Liver (tissue), 8 donors: ENCODE measurements at regions not wholly inside any gene's neighbourhood (a gene's known extent, or its start where the extent isn't known, plus 50 kb on each side); places are given as distances from the start of the nearest gene placed in this dataset.

Experiments used
- DNase-seq: peaks from one replicate; pipeline ENCODE4 v3.0.0-alpha.2; 2017; ENCODE audit warnings: low spot score
- H3K27ac ChIP-seq, 2 donors: one replicate each; pipeline ENCODE4 v1.7.0; 2013; ENCODE audit warnings: inconsistent platforms in 2 of 2, low read length in 2 of 2, control low read depth in 1 of 2, low read depth in 1 of 2, mild to moderate bottlenecking in 1 of 2
- H3K27me3 ChIP-seq, 4 donors: one replicate each; pipeline versions ENCODE4 v1.6.1 to v1.7.0; 2013; ENCODE audit warnings: low read length in 3 of 4, inconsistent platforms in 1 of 4, mild to moderate bottlenecking in 1 of 4, moderate library complexity in 1 of 4; ENCODE audit not compliant: control insufficient read depth in 4 of 4, insufficient read depth in 4 of 4
- H3K36me3 ChIP-seq, 4 donors: one replicate each; pipeline versions ENCODE4 v1.6.1 to v1.7.0; 2013; ENCODE audit warnings: low read length in 3 of 4, mild to moderate bottlenecking in 3 of 4, low read depth in 1 of 4, moderate library complexity in 1 of 4; ENCODE audit not compliant: control insufficient read depth in 4 of 4, insufficient read depth in 3 of 4
- H3K4me1 ChIP-seq, 4 donors: one replicate each; pipeline versions ENCODE4 v1.6.1 to v1.7.0; 2013; ENCODE audit warnings: low read length in 3 of 4, mild to moderate bottlenecking in 3 of 4, moderate library complexity in 1 of 4; ENCODE audit not compliant: control insufficient read depth in 4 of 4, insufficient read depth in 4 of 4
- H3K4me3 ChIP-seq, 3 donors: one replicate each; pipeline versions ENCODE4 v1.6.1 to v1.7.0; 2013; ENCODE audit warnings: low read length in 3 of 3, control low read depth in 1 of 3, low read depth in 1 of 3, mild to moderate bottlenecking in 1 of 3
- H3K9ac ChIP-seq, 2 donors: one replicate each; pipeline ENCODE4 v1.7.0; 2013; ENCODE audit warnings: low read length in 2 of 2, mild to moderate bottlenecking in 2 of 2, moderate library complexity in 2 of 2, control low read depth in 1 of 2, low read depth in 1 of 2
- H3K9me3 ChIP-seq, 4 donors: one replicate each; pipeline versions ENCODE4 v1.6.1 to v1.7.0; 2013; ENCODE audit warnings: low read length in 3 of 4; ENCODE audit not compliant: control insufficient read depth in 4 of 4
- ATF3 ChIP-seq: IDR thresholded peaks from 2 replicates; pipeline ENCODE4 v1.6.1; 2016; ENCODE audit warnings: antibody characterized with exemption
- CTCF ChIP-seq: fragments of 150-350 bp; IDR thresholded peaks from 2 replicates; pipeline ENCODE4 v1.5.1; 2017; ENCODE audit warnings: improper control_type of control experiment, low read depth, low read length; ENCODE audit not compliant: missing input control
- EGR1 ChIP-seq, 2 donors: IDR thresholded peaks; 2 replicates each; pipeline ENCODE4 v1.6.1; 2016 to 2018; ENCODE audit warnings: antibody characterized with exemption in 2 of 2, low read depth in 2 of 2
- FOXA1 ChIP-seq: IDR thresholded peaks from 2 replicates; pipeline ENCODE4 v1.6.1; 2016; ENCODE audit warnings: antibody characterized with exemption
- FOXA2 ChIP-seq: IDR thresholded peaks from 2 replicates; pipeline ENCODE4 v1.6.1; 2016; ENCODE audit warnings: antibody characterized with exemption
- GABPA ChIP-seq, 2 donors: IDR thresholded peaks in 1 of 2; conservative IDR thresholded peaks in 1 of 2; 2 replicates each; pipeline ENCODE4 v1.6.1; 2016; ENCODE audit warnings: antibody characterized with exemption in 2 of 2, mild to moderate bottlenecking in 1 of 2, moderate library complexity in 1 of 2
- HNF4A ChIP-seq, 2 donors: conservative IDR thresholded peaks; 2 replicates each; pipeline ENCODE4 v1.6.1; 2016; ENCODE audit warnings: antibody characterized with exemption in 2 of 2, mild to moderate bottlenecking in 2 of 2
- HNF4G ChIP-seq: IDR thresholded peaks from 2 replicates; pipeline ENCODE4 v1.6.1; 2016; ENCODE audit warnings: antibody characterized with exemption
- JUND ChIP-seq, 2 donors: IDR thresholded peaks; 2 replicates each; pipeline ENCODE4 v1.6.1; 2016; ENCODE audit warnings: antibody characterized with exemption in 2 of 2
- MAX ChIP-seq: IDR thresholded peaks from 2 replicates; pipeline ENCODE4 v1.6.1; 2016; ENCODE audit warnings: antibody characterized with exemption
- NR2F2 ChIP-seq: IDR thresholded peaks from 2 replicates; pipeline ENCODE4 v1.6.1; 2016; ENCODE audit warnings: antibody characterized with exemption
- RAD21 ChIP-seq, 2 donors: IDR thresholded peaks; 2 replicates each; pipeline ENCODE4 v1.6.1; 2016; ENCODE audit warnings: antibody characterized with exemption in 2 of 2, mild to moderate bottlenecking in 2 of 2
- RXRA ChIP-seq, 2 donors: IDR thresholded peaks; 2 replicates each; pipeline ENCODE4 v1.6.1; 2017 to 2018; ENCODE audit warnings: antibody characterized with exemption in 2 of 2, mild to moderate bottlenecking in 1 of 2
- SP1 ChIP-seq: IDR thresholded peaks from 2 replicates; pipeline ENCODE4 v1.6.1; 2018; ENCODE audit warnings: antibody characterized with exemption, mild to moderate bottlenecking
- TAF1 ChIP-seq: conservative IDR thresholded peaks from 2 replicates; pipeline ENCODE4 v1.6.1; 2016; ENCODE audit warnings: antibody characterized with exemption, mild to moderate bottlenecking
- YY1 ChIP-seq: IDR thresholded peaks from 2 replicates; pipeline ENCODE4 v1.6.1; 2016; ENCODE audit warnings: antibody characterized with exemption, mild to moderate bottlenecking
- ZBTB33 ChIP-seq: IDR thresholded peaks from 2 replicates; pipeline ENCODE4 v1.6.1; 2016; ENCODE audit warnings: antibody characterized with exemption
- WGBS: extraction: QIAGEN DNeasy Blood & Tissue Kit; methylation state at CpG from one replicate; pipeline ENCODE4 v1.1.7; 2013; 5-methylcytosine and 5-hydroxymethylcytosine counted together
- TF ChIP-seq, protein P1 (sequence below): IDR thresholded peaks from 2 replicates; pipeline ENCODE4 v1.6.1; 2016; ENCODE audit warnings: antibody characterized with exemption, mild to moderate bottlenecking
- donor health status: healthy.
- donor health status: healthy.
- donor health status: healthy.
- donor health status: healthy.
- donor health status: healthy.

GRCh38 chr14:89061696-89062095, 237.2 kb downstream of the TTC8 start:
- 95% methylated on average over 1 of the region's 1 CpG for WGBS
- no peak overlapping the region for H3K9ac ChIP-seq
- no peaks in the 10 kb centered on the region for H3K36me3 ChIP-seq
- H3K4me1 ChIP-seq = no peaks in the 10 kb centered on the region
- H3K27me3 ChIP-seq = no peaks in the 10 kb centered on the region
- DNase-seq = no peak
- no peak overlapping the region for H3K27ac ChIP-seq
- H3K4me3 ChIP-seq = no peak overlapping the region
- no peak for TF ChIP-seq FOXA1
- no peak for TF ChIP-seq SP1
- TF ChIP-seq YY1 = no peak
- TF ChIP-seq NR2F2 = no peak
- no peak for TF ChIP-seq ATF3
- TF ChIP-seq, protein P1, sequence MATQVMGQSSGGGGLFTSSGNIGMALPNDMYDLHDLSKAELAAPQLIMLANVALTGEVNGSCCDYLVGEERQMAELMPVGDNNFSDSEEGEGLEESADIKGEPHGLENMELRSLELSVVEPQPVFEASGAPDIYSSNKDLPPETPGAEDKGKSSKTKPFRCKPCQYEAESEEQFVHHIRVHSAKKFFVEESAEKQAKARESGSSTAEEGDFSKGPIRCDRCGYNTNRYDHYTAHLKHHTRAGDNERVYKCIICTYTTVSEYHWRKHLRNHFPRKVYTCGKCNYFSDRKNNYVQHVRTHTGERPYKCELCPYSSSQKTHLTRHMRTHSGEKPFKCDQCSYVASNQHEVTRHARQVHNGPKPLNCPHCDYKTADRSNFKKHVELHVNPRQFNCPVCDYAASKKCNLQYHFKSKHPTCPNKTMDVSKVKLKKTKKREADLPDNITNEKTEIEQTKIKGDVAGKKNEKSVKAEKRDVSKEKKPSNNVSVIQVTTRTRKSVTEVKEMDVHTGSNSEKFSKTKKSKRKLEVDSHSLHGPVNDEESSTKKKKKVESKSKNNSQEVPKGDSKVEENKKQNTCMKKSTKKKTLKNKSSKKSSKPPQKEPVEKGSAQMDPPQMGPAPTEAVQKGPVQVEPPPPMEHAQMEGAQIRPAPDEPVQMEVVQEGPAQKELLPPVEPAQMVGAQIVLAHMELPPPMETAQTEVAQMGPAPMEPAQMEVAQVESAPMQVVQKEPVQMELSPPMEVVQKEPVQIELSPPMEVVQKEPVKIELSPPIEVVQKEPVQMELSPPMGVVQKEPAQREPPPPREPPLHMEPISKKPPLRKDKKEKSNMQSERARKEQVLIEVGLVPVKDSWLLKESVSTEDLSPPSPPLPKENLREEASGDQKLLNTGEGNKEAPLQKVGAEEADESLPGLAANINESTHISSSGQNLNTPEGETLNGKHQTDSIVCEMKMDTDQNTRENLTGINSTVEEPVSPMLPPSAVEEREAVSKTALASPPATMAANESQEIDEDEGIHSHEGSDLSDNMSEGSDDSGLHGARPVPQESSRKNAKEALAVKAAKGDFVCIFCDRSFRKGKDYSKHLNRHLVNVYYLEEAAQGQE = no peak
- TF ChIP-seq JUND (IDR thresholded peaks at IDR 0.05) = no peak
- no peak for TF ChIP-seq CTCF
- no peak for TF ChIP-seq TAF1
- TF ChIP-seq MAX = no peak
- no peak for TF ChIP-seq HNF4A (conservative IDR thresholded peaks at IDR 0.05)
- TF ChIP-seq RAD21 (IDR thresholded peaks at IDR 0.05) = no peak
- TF ChIP-seq RXRA (IDR thresholded peaks at IDR 0.05) = no peak
- no peak for TF ChIP-seq HNF4G
- no peak for TF ChIP-seq GABPA (IDR thresholded peaks at IDR 0.05 in 1 of 2, conservative IDR thresholded peaks at IDR 0.05 in 1 of 2)
- no peak for TF ChIP-seq FOXA2
- no peak for TF ChIP-seq EGR1 (IDR thresholded peaks at IDR 0.05; ENCODE audit: low read depth in 2 of 2)
- H3K9me3 ChIP-seq = no peaks in the 10 kb centered on the region

DNA sequence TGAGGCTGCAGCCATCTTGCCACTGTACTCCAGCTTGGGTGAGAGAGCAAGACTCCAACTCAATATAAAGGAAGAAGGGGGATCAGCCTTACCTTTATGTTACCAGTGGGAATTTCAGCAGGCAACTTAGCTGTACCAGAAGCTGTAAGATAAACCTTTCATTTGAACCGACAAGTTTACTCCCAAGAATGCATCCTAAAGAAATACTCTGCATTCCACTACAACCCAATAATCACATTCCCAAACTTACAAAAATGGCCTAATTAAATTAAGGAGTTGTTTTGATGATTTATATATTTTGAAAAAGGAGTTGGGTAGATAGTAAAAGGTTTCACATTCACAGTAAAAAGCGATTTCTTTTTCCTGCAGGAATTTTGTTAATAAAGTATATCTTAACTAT, 241.4 kb downstream of the TTC8 start:
- no peak overlapping the region for H3K4me3 ChIP-seq
- no peaks in the 10 kb centered on the region for H3K9me3 ChIP-seq
- H3K4me1 ChIP-seq = no peaks in the 10 kb centered on the region
- WGBS = 95% methylated on average over 2 of the region's 2 CpGs
- no peak overlapping the region for H3K27ac ChIP-seq
- H3K9ac ChIP-seq = no peak overlapping the region
- no peaks in the 10 kb centered on the region for H3K27me3 ChIP-seq
- H3K36me3 ChIP-seq = no peaks in the 10 kb centered on the region
- no peak for DNase-seq
- TF ChIP-seq ATF3 = no peak
- no peak for TF ChIP-seq RAD21 (IDR thresholded peaks at IDR 0.05)
- TF ChIP-seq TAF1 = no peak
- no peak for TF ChIP-seq FOXA1
- TF ChIP-seq, protein P1 = no peak
- no peak for TF ChIP-seq SP1
- no peak for TF ChIP-seq GABPA (IDR thresholded peaks at IDR 0.05 in 1 of 2, conservative IDR thresholded peaks at IDR 0.05 in 1 of 2)
- no peak for TF ChIP-seq HNF4G
- no peak for TF ChIP-seq HNF4A (conservative IDR thresholded peaks at IDR 0.05)
- TF ChIP-seq JUND (IDR thresholded peaks at IDR 0.05) = no peak
- TF ChIP-seq ZBTB33 = no peak
